Gastrocnemius medialis (tissue), 4 donors: ENCODE measurements at regions not wholly inside any gene's neighbourhood (a gene's known extent, or its start where the extent isn't known, plus 50 kb on each side); places are given as distances from the start of the nearest gene placed in this dataset.
A peak's percentile ranks its signal among the peaks of the same experiment; 100 is the strongest.

Experiments used
- ATAC-seq, 2 donors: fragments of 150-250 bp; one replicate each; pipeline ENCODE4 v1.9.1; 2016
- DNase-seq, 2 donors: peaks; one replicate each; pipeline ENCODE4 v3.0.0-alpha.2; 2019
- H3K27ac ChIP-seq, 4 donors: fragments of 200-600 bp; sonication (generic); 1 replicate in 1 of 4; 2 replicates in 3 of 4; pipeline ENCODE4 v1.5.1; 2016 to 2018; ENCODE audit warnings: mild to moderate bottlenecking in 2 of 4, moderate library complexity in 1 of 4
- H3K27me3 ChIP-seq, 3 donors: fragments of 200-600 bp; sonication (generic) in 2 of 3; 1 replicate in 1 of 3; 2 replicates in 2 of 3; pipeline versions ENCODE4 v1.5.1 to v1.6.0; 2016 to 2019; ENCODE audit warnings: mild to moderate bottlenecking in 1 of 3, moderate library complexity in 1 of 3
- H3K36me3 ChIP-seq, 2 donors: fragments of 200-600 bp; sonication (generic) in 1 of 2; one replicate each; pipeline ENCODE4 v1.5.1; 2017 to 2018
- H3K4me1 ChIP-seq, 2 donors: fragments of 200-600 bp; sonication (generic) in 1 of 2; one replicate each; pipeline ENCODE4 v1.5.1; 2016 to 2017; ENCODE audit warnings: mild to moderate bottlenecking in 2 of 2
- H3K4me3 ChIP-seq, 4 donors: fragments of 200-600 bp; sonication (generic) in 3 of 4; 1 replicate in 1 of 4; 2 replicates in 3 of 4; pipeline ENCODE4 v1.5.1; 2016 to 2019; ENCODE audit warnings: mild to moderate bottlenecking in 2 of 4
- H3K9me3 ChIP-seq, 3 donors: fragments of 200-600 bp; sonication (generic) in 2 of 3; 1 replicate in 1 of 3; 2 replicates in 2 of 3; pipeline ENCODE4 v1.5.1; 2016 to 2019
- POLR2A ChIP-seq, 2 donors: fragments of 450-650 bp; IDR thresholded peaks; one replicate each; pipeline ENCODE4 v1.6.1; 2017; ENCODE audit warnings: antibody characterized with exemption in 2 of 2, mild to moderate bottlenecking in 2 of 2, moderate library complexity in 2 of 2
- in situ Hi-C, 4 donors: fragments of 200-750 bp; cut with MboI; loops; one replicate each; pipeline versions ENCODE4 v1.15.0 to v1.8.0; 2017; ENCODE audit warnings: low sequenced_read_pairs in 4 of 4
- intact Hi-C: fragments of 100-400 bp; cut with DNase I; formaldehyde crosslinking; loops from one replicate; pipeline ENCODE4 v1.15.1; 2023; ENCODE audit warnings: low total_unique reads
- TF ChIP-seq, protein P1 (sequence below), 5 experiments: fragments of 450-650 bp in 3 of 5; fragments of 200-600 bp in 2 of 5; sonication (generic) in 2 of 5; IDR thresholded peaks in 4 of 5; conservative IDR thresholded peaks in 1 of 5; 1 replicate in 4 of 5; 2 replicates in 1 of 5; pipeline ENCODE4 v1.5.1; 2016 to 2019; ENCODE audit warnings: antibody characterized with exemption in 5 of 5, mild to moderate bottlenecking in 3 of 5, moderate library complexity in 3 of 5

GRCh38 chr6:113591896-113592827 is 265.0 kb upstream of the MARCKS start:
- TF ChIP-seq, protein P1, sequence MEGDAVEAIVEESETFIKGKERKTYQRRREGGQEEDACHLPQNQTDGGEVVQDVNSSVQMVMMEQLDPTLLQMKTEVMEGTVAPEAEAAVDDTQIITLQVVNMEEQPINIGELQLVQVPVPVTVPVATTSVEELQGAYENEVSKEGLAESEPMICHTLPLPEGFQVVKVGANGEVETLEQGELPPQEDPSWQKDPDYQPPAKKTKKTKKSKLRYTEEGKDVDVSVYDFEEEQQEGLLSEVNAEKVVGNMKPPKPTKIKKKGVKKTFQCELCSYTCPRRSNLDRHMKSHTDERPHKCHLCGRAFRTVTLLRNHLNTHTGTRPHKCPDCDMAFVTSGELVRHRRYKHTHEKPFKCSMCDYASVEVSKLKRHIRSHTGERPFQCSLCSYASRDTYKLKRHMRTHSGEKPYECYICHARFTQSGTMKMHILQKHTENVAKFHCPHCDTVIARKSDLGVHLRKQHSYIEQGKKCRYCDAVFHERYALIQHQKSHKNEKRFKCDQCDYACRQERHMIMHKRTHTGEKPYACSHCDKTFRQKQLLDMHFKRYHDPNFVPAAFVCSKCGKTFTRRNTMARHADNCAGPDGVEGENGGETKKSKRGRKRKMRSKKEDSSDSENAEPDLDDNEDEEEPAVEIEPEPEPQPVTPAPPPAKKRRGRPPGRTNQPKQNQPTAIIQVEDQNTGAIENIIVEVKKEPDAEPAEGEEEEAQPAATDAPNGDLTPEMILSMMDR (IDR thresholded peaks at IDR 0.05 in 4 of 5, conservative IDR thresholded peaks at IDR 0.05 in 1 of 5), result no peak
- no peak for TF ChIP-seq POLR2A (IDR thresholded peaks at IDR 0.05)
- Histone ChIP-seq H3K36me3 (no peaks in the 10 kb centered on the region), H3K9me3 (no peaks in the 10 kb centered on the region), H3K4me1 (peaks cover 7 to 9% of the 10 kb centered on the region in 2 donors), H3K27me3 (no peaks in the 10 kb centered on the region), H3K4me3 (no peak overlapping the region), H3K27ac (no peak overlapping the region)
- in situ Hi-C loops (no loop called here), intact Hi-C loops (loop anchor here (10.0 kb wide), 1 partner anchor 263 kb away; the partner anchor contains the start of gene MARCKS)
- ATAC-seq, result no peak
- DNase-seq, result no peak

DNA sequence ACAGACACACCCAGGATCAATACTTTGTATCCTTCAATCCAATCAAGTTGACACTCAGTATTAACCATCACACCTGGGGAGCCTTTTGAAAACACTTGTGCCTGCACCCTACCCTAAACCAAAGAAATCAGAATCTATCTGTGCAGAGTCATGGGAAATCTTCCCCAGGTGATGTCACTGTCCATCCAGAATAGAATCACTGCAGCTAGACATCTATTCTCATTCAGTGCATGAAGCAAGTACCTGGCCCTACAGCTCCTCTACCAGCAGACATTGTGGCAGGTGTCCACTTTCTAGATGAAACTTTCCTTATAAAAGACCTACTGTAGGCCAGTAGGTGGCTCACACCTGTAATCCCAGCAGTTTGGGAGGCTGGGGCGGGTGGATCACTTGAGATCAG is 262.4 kb upstream of the MARCKS start:
- intact Hi-C loops, result loop anchor here (10.0 kb wide), 1 partner anchor 260 kb away; the partner anchor contains the start of gene MARCKS
- no peak overlapping the region for H3K27ac ChIP-seq
- ATAC-seq, result peak in 1 of 2 donors; percentile 48
- no peak for DNase-seq
- no peaks in the 10 kb centered on the region for H3K27me3 ChIP-seq
- TF ChIP-seq POLR2A (IDR thresholded peaks at IDR 0.05), result no peak
- TF ChIP-seq, protein P1 (IDR thresholded peaks at IDR 0.05 in 4 of 5, conservative IDR thresholded peaks at IDR 0.05 in 1 of 5), result no peak
- in situ Hi-C loops, result no loop called here
- no peak overlapping the region for H3K4me3 ChIP-seq
- no peaks in the 10 kb centered on the region for H3K36me3 ChIP-seq
- no peaks in the 10 kb centered on the region for H3K9me3 ChIP-seq
- peaks cover 7 to 9% of the 10 kb centered on the region in 2 donors for H3K4me1 ChIP-seq

DNA sequence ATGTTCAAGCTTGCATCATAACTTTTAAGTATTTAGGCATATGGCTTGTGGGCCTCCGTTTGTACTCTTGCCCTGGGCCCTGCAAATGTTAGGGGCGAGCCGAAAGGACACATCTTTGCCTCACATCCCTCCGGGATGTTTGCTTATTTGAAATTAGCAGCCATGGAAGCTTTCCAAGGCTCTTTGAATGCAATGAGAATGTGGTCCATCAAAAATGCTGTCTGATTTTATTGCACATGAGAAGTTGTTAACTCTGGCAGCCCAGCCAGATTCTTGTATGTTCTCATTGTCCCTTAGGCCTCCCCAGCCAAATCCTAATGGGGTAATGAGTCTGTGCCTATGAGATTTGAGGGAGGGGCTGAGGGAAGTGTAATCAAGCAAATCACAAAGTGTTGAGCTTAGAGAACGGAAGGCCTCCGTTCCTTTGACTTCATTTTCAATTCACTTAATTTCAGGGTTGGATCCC is 261.2 kb upstream of the MARCKS start:
- H3K36me3 ChIP-seq, result no peaks in the 10 kb centered on the region
- H3K4me3 ChIP-seq, result no peak overlapping the region
- intact Hi-C loops (loop anchor here (10.0 kb wide), 1 partner anchor 259 kb away; the partner anchor contains the start of gene MARCKS), in situ Hi-C loops (no loop called here)
- no peaks in the 10 kb centered on the region for H3K9me3 ChIP-seq
- DNase-seq (no peak), ATAC-seq (no peak)
- H3K27ac ChIP-seq, result peak overlapping the region in 3 of 4 donors; percentile 21 to 59 (median 30)
- H3K4me1 ChIP-seq, result peaks cover 7 to 9% of the 10 kb centered on the region in 2 donors
- TF ChIP-seq, protein P1 (IDR thresholded peaks at IDR 0.05 in 4 of 5, conservative IDR thresholded peaks at IDR 0.05 in 1 of 5), result no peak
- TF ChIP-seq POLR2A (IDR thresholded peaks at IDR 0.05), result no peak
- H3K27me3 ChIP-seq, result no peaks in the 10 kb centered on the region

GRCh38 chr6:113596387-113597230 is 260.5 kb upstream of the MARCKS start:
- TF ChIP-seq, protein P1 (IDR thresholded peaks at IDR 0.05 in 4 of 5, conservative IDR thresholded peaks at IDR 0.05 in 1 of 5), result no peak
- no peak for TF ChIP-seq POLR2A (IDR thresholded peaks at IDR 0.05)

More at GRCh38 chr6:113596387-113597230, 260.5 kb upstream of the MARCKS start:
- in situ Hi-C loops, result no loop called here
- DNase-seq (no peak), ATAC-seq (peak in 1 of 2 donors; percentile 33)
- Histone ChIP-seq H3K27me3 (no peaks in the 10 kb centered on the region), H3K4me3 (no peak overlapping the region), H3K27ac (peak overlapping the region in 3 of 4 donors; percentile 21 to 59 (median 30)), H3K36me3 (no peaks in the 10 kb centered on the region), H3K4me1 (peaks cover 7 to 9% of the 10 kb centered on the region in 2 donors), H3K9me3 (no peaks in the 10 kb centered on the region)
- intact Hi-C loops, result loop anchor here (10.0 kb wide), 1 partner anchor 258 kb away; the partner anchor contains the start of gene MARCKS
